K562 (cell line): ENCODE measurements at regions not wholly inside any gene's neighbourhood (a gene's known extent, or its start where the extent isn't known, plus 50 kb on each side); places are given as distances from the start of the nearest gene placed in this dataset.

ENCODE experiments used
- ATAC-seq: fragments of 200-7000 bp; cut with Tn5 transposase; 3 replicates; pipeline ENCODE4 v1.9.1; 2020; ENCODE audit warnings: moderate library complexity
- BruUV-seq: library from RNA; stranded (reverse); fragments of 400-500 nt; replicated peaks from 2 replicates; lab custom pipeline; 2021; lab: Mats Ljungman, UMichigan
- CTCF ChIA-PET: fragments of 300-600 bp; formaldehyde crosslinking; extraction: SDS; loops from one replicate; lab custom pipeline; 2021; ENCODE audit warnings: low intra/inter-chr PET ratio; lab: Yijun Ruan, JAX
- POLR2A ChIA-PET: fragments of 300-600, 350-650 bp; sonication (Branson Sonifier 250); formaldehyde crosslinking; extraction: SDS; loops from one replicate; lab custom pipeline; 2021; ENCODE audit warnings: antibody characterized with exemption, inconsistent platforms; lab: Yijun Ruan, JAX
- DNase-seq, 4 experiments: peaks; one replicate each; pipeline versions ENCODE4 v3.0.0 to v3.0.0-alpha.2; 2011 to 2018; ENCODE audit warnings: low spot score in 3 of 4, mixed read lengths in 3 of 4; ENCODE audit errors: extremely low read depth in 1 of 4
- FAIRE-seq: peaks from 2 replicates; lab custom pipeline; 2011; peaks lifted over from hg19 to GRCh38; lab: Jason Lieb, UNC
- H2AFZ ChIP-seq: 2 replicates; pipeline ENCODE4 v1.6.0; 2011; ENCODE audit warnings: low read depth, low read length, control low read depth, inconsistent platforms
- H3K27ac ChIP-seq: fragments of 200-600 bp; 3 replicates; pipeline ENCODE4 v1.8.0; 2011; ENCODE audit warnings: low read depth, mild to moderate bottlenecking, control low read depth, inconsistent platforms, low read length, moderate library complexity, mixed read lengths; ENCODE audit errors: extremely low read depth
- H3K27me3 ChIP-seq, 2 experiments: fragments of 300-600 bp in 1 of 2; 2 replicates in 1 of 2; 3 replicates in 1 of 2; pipeline versions ENCODE4 v1.6.0 to v1.8.0; 2011; ENCODE audit warnings: inconsistent platforms in 2 of 2, low read length in 2 of 2, mild to moderate bottlenecking in 1 of 2, mixed read lengths in 1 of 2, moderate library complexity in 1 of 2; ENCODE audit not compliant: control insufficient read depth in 2 of 2, insufficient read depth in 2 of 2
- H3K36me3 ChIP-seq: fragments of 300-600 bp; 3 replicates; pipeline ENCODE4 v1.8.0; 2011; ENCODE audit warnings: mild to moderate bottlenecking, low read length, inconsistent platforms; ENCODE audit not compliant: control insufficient read depth, insufficient read depth
- H3K4me1 ChIP-seq, 2 experiments: fragments of 200-600 bp in 1 of 2; replicated peaks in 1 of 2; 2 replicates in 1 of 2; 3 replicates in 1 of 2; pipeline versions ENCODE4 v1.5.1 to v1.8.0; 2011; ENCODE audit warnings: inconsistent platforms in 2 of 2, low read length in 2 of 2, mild to moderate bottlenecking in 1 of 2, mixed read lengths in 1 of 2, moderate library complexity in 1 of 2; ENCODE audit not compliant: control insufficient read depth in 2 of 2, insufficient read depth in 2 of 2
- H3K4me2 ChIP-seq: 2 replicates; pipeline ENCODE4 v1.6.1; 2011; ENCODE audit warnings: low read length, control low read depth, inconsistent platforms, mixed read lengths; ENCODE audit not compliant: insufficient read depth
- H3K4me3 ChIP-seq: fragments of 200-600 bp; sonication (generic), shearing (Covaris generic); 2 replicates; pipeline ENCODE4 v1.5.1; 2016; ENCODE audit warnings: control low read depth, inconsistent platforms
- H3K79me2 ChIP-seq: fragments of 200-600 bp; 3 replicates; pipeline ENCODE4 v1.8.0; 2011; ENCODE audit warnings: low read length, inconsistent platforms; ENCODE audit not compliant: control insufficient read depth, insufficient read depth
- H3K9ac ChIP-seq, 2 experiments: 2 replicates each; pipeline versions ENCODE4 v1.6.0 to v1.6.1; 2011; ENCODE audit warnings: low read depth in 2 of 2, low read length in 2 of 2, control low read depth in 1 of 2, inconsistent platforms in 1 of 2, mild to moderate bottlenecking in 1 of 2, mixed read lengths in 1 of 2; ENCODE audit not compliant: insufficient read depth in 1 of 2
- H3K9me1 ChIP-seq: one replicate; pipeline ENCODE4 v1.6.0; 2011; ENCODE audit warnings: inconsistent platforms, mild to moderate bottlenecking, low read length, moderate library complexity; ENCODE audit not compliant: control insufficient read depth, insufficient read depth
- H3K9me3 ChIP-seq: replicated peaks from 2 replicates; pipeline ENCODE4 v1.5.1; 2011; ENCODE audit warnings: low read depth, low read length, inconsistent platforms; ENCODE audit not compliant: control insufficient read depth, insufficient read depth
- H4K20me1 ChIP-seq: replicated peaks from 2 replicates; pipeline ENCODE4 v1.6.1; 2011; ENCODE audit warnings: low read length, inconsistent platforms, mixed read lengths; ENCODE audit not compliant: control insufficient read depth, insufficient read depth
- AFF1 ChIP-seq, 2 experiments: fragments of 450-650 bp; IDR thresholded peaks; 2 replicates each; pipeline ENCODE4 v1.6.1; 2018; ENCODE audit warnings: mild to moderate bottlenecking in 2 of 2, low read depth in 1 of 2; ENCODE audit not compliant: partially characterized antibody in 2 of 2
- ATF1 ChIP-seq, 2 experiments: fragments of 450-650 bp in 1 of 2; IDR thresholded peaks; 2 replicates each; pipeline ENCODE4 v1.6.1; 2016; ENCODE audit warnings: missing compliant biosample characterization in 1 of 2, missing genetic modification characterization in 1 of 2
- CTCF ChIP-seq, 3 experiments: IDR thresholded peaks in 2 of 3; conservative IDR thresholded peaks in 1 of 3; 2 replicates each; pipeline ENCODE4 v1.5.1; 2011 to 2012; ENCODE audit warnings: low read length in 3 of 3, mild to moderate bottlenecking in 3 of 3, control low read depth in 2 of 3, improper control_type of control experiment in 1 of 3, inconsistent platforms in 1 of 3, low read depth in 1 of 3, mixed read lengths in 1 of 3, moderate library complexity in 1 of 3; ENCODE audit not compliant: insufficient read depth in 2 of 3
- LARP7 ChIP-seq: fragments of 450-650 bp; IDR thresholded peaks from 2 replicates; pipeline ENCODE4 v1.6.1; 2016
- MCM2 ChIP-seq: fragments of 450-650 bp; IDR thresholded peaks from 2 replicates; pipeline ENCODE4 v1.6.1; 2017; ENCODE audit warnings: low read depth, mild to moderate bottlenecking
- MNT ChIP-seq, 2 experiments: fragments of 450-650 bp; conservative IDR thresholded peaks; 2 replicates each; pipeline ENCODE4 v1.6.1; 2017; ENCODE audit warnings: mild to moderate bottlenecking in 2 of 2, moderate library complexity in 2 of 2
- SMC3 ChIP-seq: conservative IDR thresholded peaks from 2 replicates; pipeline ENCODE4 v1.6.1; 2011; ENCODE audit warnings: low read depth, low read length, improper control_type of control experiment; ENCODE audit not compliant: insufficient read depth
- TEAD4 ChIP-seq, 2 experiments: sonication (generic) in 1 of 2; formaldehyde crosslinking in 1 of 2; IDR thresholded peaks; 2 replicates each; pipeline versions ENCODE4 v1.6.1 to v1.8.0; 2012 to 2022; ENCODE audit warnings: borderline replicate concordance in 1 of 2, inconsistent platforms in 1 of 2, low read length in 1 of 2, mild to moderate bottlenecking in 1 of 2, missing genetic modification reagents in 1 of 2
- YY1 ChIP-seq, 3 experiments: IDR thresholded peaks; 2 replicates each; pipeline ENCODE4 v1.6.1; 2011; ENCODE audit warnings: low read length in 2 of 3, mild to moderate bottlenecking in 2 of 3, moderate library complexity in 2 of 3, borderline replicate concordance in 1 of 3, control low read depth in 1 of 3, low read depth in 1 of 3; ENCODE audit not compliant: insufficient read depth in 3 of 3, insufficient replicate concordance in 2 of 3, control insufficient read depth in 1 of 3, insufficient read length in 1 of 3; ENCODE audit errors: extremely low read depth in 1 of 3
- ZNF274 ChIP-seq: IDR thresholded peaks from 2 replicates; pipeline ENCODE4 v1.6.1; 2011; ENCODE audit warnings: low read depth, mild to moderate bottlenecking, low read length, moderate library complexity, borderline replicate concordance
- ZNF280A ChIP-seq: fragments of 450-650 bp; IDR thresholded peaks from 2 replicates; pipeline ENCODE4 v1.6.1; 2018; ENCODE audit warnings: mild to moderate bottlenecking, low read depth; ENCODE audit not compliant: partially characterized antibody
- WGBS: fragments of 100-300 bp; shearing (Covaris generic); methylation state at CpG from one replicate; pipeline ENCODE4 v1.1.6; 2016; ENCODE audit warnings: low coverage, mixed read lengths; ENCODE audit not compliant: insufficient coverage; ENCODE audit errors: missing lambda C conversion rate; 5-methylcytosine and 5-hydroxymethylcytosine counted together
- in situ Hi-C: fragments of 300-500 bp; cut with MboI; formaldehyde crosslinking; loops from 4 replicates; pipeline ENCODE4 v1.15.0; 2018; ENCODE audit warnings: inconsistent platforms, mixed read lengths
- intact Hi-C: fragments of 100-400 bp; cut with micrococcal nuclease; formaldehyde crosslinking; loops from 2 replicates; pipeline ENCODE4 v1.14.2; 2022

- POLR2A ChIA-PET, result interaction anchor here (0.6 kb wide), 1 partner anchor 75 kb away, joined by 3 read pairs; no protein-coding TSS in a partner anchor
- TF ChIP-seq AFF1 (IDR thresholded peaks at IDR 0.05; ENCODE audit: low read depth in 1 of 2, partially characterized antibody in 2 of 2), result no peak
- TF ChIP-seq MCM2, result no peak
- no peak for TF ChIP-seq LARP7
- TF ChIP-seq SMC3, result no peak
- no peak for TF ChIP-seq CTCF (IDR thresholded peaks at IDR 0.05 in 2 of 3, conservative IDR thresholded peaks at IDR 0.05 in 1 of 3; ENCODE audit: insufficient read depth in 2 of 3, low read depth in 1 of 3, low read length in 3 of 3)
- no peak for TF ChIP-seq MNT (conservative IDR thresholded peaks at IDR 0.05)
- no peak for TF ChIP-seq ZNF274
- no peak for TF ChIP-seq TEAD4 (IDR thresholded peaks at IDR 0.05; ENCODE audit: low read length)
- TF ChIP-seq TEAD4 (CRISPR knock-in tag; IDR thresholded peaks at IDR 0.05; ENCODE audit: borderline replicate concordance), result no peak
- no peak for TF ChIP-seq YY1 (IDR thresholded peaks at IDR 0.05; ENCODE audit: borderline replicate concordance in 1 of 3, control insufficient read depth in 1 of 3, extremely low read depth in 1 of 3, insufficient read depth in 3 of 3, insufficient read length in 1 of 3, insufficient replicate concordance in 2 of 3, low read depth in 1 of 3, low read length in 2 of 3)
- TF ChIP-seq ATF1 (CRISPR knock-in tag; IDR thresholded peaks at IDR 0.05), result no peak
- no peak for TF ChIP-seq ATF1 (tag; IDR thresholded peaks at IDR 0.05)
- TF ChIP-seq ZNF280A, result no peak
- DNase-seq, result no peak
- ATAC-seq, result no peak
- no peaks in the 10 kb centered on the region for H4K20me1 ChIP-seq
- FAIRE-seq, result no peak
- CTCF ChIA-PET, result no interaction called here
- intact Hi-C loops (no loop called here), in situ Hi-C loops (no loop called here)
- H3K79me2 ChIP-seq, result no peaks in the 10 kb centered on the region
- BruUV-seq, result no TSS peak
- no peak overlapping the region for H2AFZ ChIP-seq
- H3K27me3 ChIP-seq, result peaks cover 0 to 2% of the 10 kb centered on the region in 2 experiments; a peak in 2 of 5 replicates
- no peak overlapping the region for H3K4me2 ChIP-seq
- H3K36me3 ChIP-seq, result no peaks in the 10 kb centered on the region
- no peak overlapping the region for H3K27ac ChIP-seq
- WGBS, result 7% methylated on average over 2 of the region's 2 CpGs
- no peaks in the 10 kb centered on the region for H3K4me1 ChIP-seq
- no peaks in the 10 kb centered on the region for H3K9me3 ChIP-seq
- no peak overlapping the region for H3K4me3 ChIP-seq
- no peaks in the 10 kb centered on the region for H3K9me1 ChIP-seq
- H3K9ac ChIP-seq, result no peak overlapping the region
Measured at GRCh38 chr1:113326976-113327375, 63.3 kb upstream of the MAGI3 start.
